HUES64 (cell line): ENCODE measurements at regions not wholly inside any gene's neighbourhood (a gene's known extent, or its start where the extent isn't known, plus 50 kb on each side); places are given as distances from the start of the nearest gene placed in this dataset.
"Not testable (repeated sequence)": the region's sequence is repeated elsewhere in the genome, so short reads cannot be mapped to it uniquely, and the experiment has no call there.

Source experiments
- H3K27ac ChIP-seq: 2 replicates; pipeline ENCODE4 v1.7.0; 2013; ENCODE audit warnings: low read depth, low read length, inconsistent platforms
- H3K27me3 ChIP-seq: 2 replicates; pipeline ENCODE4 v1.6.1; 2013; ENCODE audit warnings: mild to moderate bottlenecking, low read length; ENCODE audit not compliant: insufficient read depth
- H3K36me3 ChIP-seq: 2 replicates; pipeline ENCODE4 v1.6.1; 2013; ENCODE audit warnings: mild to moderate bottlenecking, low read length; ENCODE audit not compliant: insufficient read depth
- H3K4me1 ChIP-seq: 2 replicates; pipeline ENCODE4 v1.6.1; 2013; ENCODE audit warnings: mild to moderate bottlenecking, low read length, moderate library complexity; ENCODE audit not compliant: insufficient read depth
- H3K4me3 ChIP-seq: 2 replicates; pipeline ENCODE4 v1.5.1; 2013; ENCODE audit warnings: mild to moderate bottlenecking, low read length, moderate library complexity
- H3K9ac ChIP-seq: 2 replicates; pipeline ENCODE4 v1.6.1; 2013; ENCODE audit warnings: mild to moderate bottlenecking, low read depth, low read length
- H3K9me3 ChIP-seq: 2 replicates; pipeline ENCODE4 v1.6.1; 2013; ENCODE audit warnings: low read depth, low read length; ENCODE audit not compliant: insufficient read depth
- WGBS: fragments of 150-250, 120-280 bp; methylation state at CpG from one replicate; pipeline ENCODE4 v1.1.7; 2013; ENCODE audit warnings: missing lambda C conversion rate; 5-methylcytosine and 5-hydroxymethylcytosine counted together

GRCh38 chr11:87639753-87640364 lies 535.4 kb downstream of the RAB38 start:
- Histone ChIP-seq H3K36me3 (no peaks in the 10 kb centered on the region), H3K27ac (no peak overlapping the region), H3K4me3 (no peak overlapping the region), H3K9ac (no peak overlapping the region), H3K27me3 (no peaks in the 10 kb centered on the region), H3K4me1 (no peaks in the 10 kb centered on the region), H3K9me3 (no peaks in the 10 kb centered on the region)
- 61% methylated on average over 1 of the region's 1 CpG for WGBS

- no peaks in the 10 kb centered on the region for H3K36me3 ChIP-seq
Observed at GRCh38 chr11:87635001-87635400, 540.2 kb downstream of the RAB38 start.

GRCh38 chr11:87634331-87634730 lies 540.9 kb downstream of the RAB38 start:
- no peak overlapping the region for H3K27ac ChIP-seq
- 91% methylated on average over 3 of the region's 3 CpGs for WGBS
- H3K4me3 ChIP-seq, result no peak overlapping the region
- H3K27me3 ChIP-seq, result no peaks in the 10 kb centered on the region
- H3K36me3 ChIP-seq, result no peaks in the 10 kb centered on the region
- H3K4me1 ChIP-seq, result no peaks in the 10 kb centered on the region
- H3K9me3 ChIP-seq, result no peaks in the 10 kb centered on the region
- no peak overlapping the region for H3K9ac ChIP-seq

More at GRCh38 chr11:87635001-87635400, 540.2 kb downstream of the RAB38 start:
- no peaks in the 10 kb centered on the region for H3K4me1 ChIP-seq
- H3K4me3 ChIP-seq, result no peak overlapping the region
- 98% methylated on average over 5 of the region's 5 CpGs for WGBS
- no peaks in the 10 kb centered on the region for H3K27me3 ChIP-seq
- H3K9me3 ChIP-seq, result no peaks in the 10 kb centered on the region
- H3K9ac ChIP-seq, result no peak overlapping the region
- H3K27ac ChIP-seq, result no peak overlapping the region

GRCh38 chr11:87628957-87629356 lies 546.3 kb downstream of the RAB38 start:
- H3K9me3 ChIP-seq, result peaks cover 3% of the 10 kb centered on the region; the same call in 1 of the 2 replicates
- 0 out of 2 replicates have a peak, but pooled peaks cover 3% of the 10 kb centered on the region for H3K4me1 ChIP-seq
- H3K9ac ChIP-seq, result no peak overlapping the region
- H3K27ac ChIP-seq, result no peak overlapping the region
- no peaks in the 10 kb centered on the region for H3K36me3 ChIP-seq
- H3K27me3 ChIP-seq, result no peaks in the 10 kb centered on the region
- H3K4me3 ChIP-seq, result no peak overlapping the region

GRCh38 chr11:87628026-87628580 lies 547.1 kb downstream of the RAB38 start:
- 91% methylated on average over 5 of the region's 5 CpGs for WGBS
- peaks cover 3% of the 10 kb centered on the region; the same call in 1 of the 2 replicates for H3K9me3 ChIP-seq
- no peak overlapping the region for H3K9ac ChIP-seq

GRCh38 chr11:87623531-87624365 lies 551.5 kb downstream of the RAB38 start:
- not testable (repeated sequence) for H3K27me3 ChIP-seq, H3K4me1 ChIP-seq, H3K36me3 ChIP-seq, H3K27ac ChIP-seq, H3K9me3 ChIP-seq
- Histone ChIP-seq H3K9ac (peak overlapping the region; percentile 41), H3K4me3 (peak overlapping the region; percentile 20; the same call in 1 of the 2 replicates)
- 47% methylated on average over 24 of the region's 24 CpGs for WGBS

More at GRCh38 chr11:87628026-87628580, 547.1 kb downstream of the RAB38 start:
- Histone ChIP-seq H3K4me1 (0 out of 2 replicates have a peak, but pooled peaks cover 6% of the 10 kb centered on the region), H3K4me3 (no peak overlapping the region), H3K27me3 (no peaks in the 10 kb centered on the region), H3K27ac (no peak overlapping the region), H3K36me3 (no peaks in the 10 kb centered on the region)

GRCh38 chr11:87616511-87616910 lies 558.7 kb downstream of the RAB38 start:
- Histone ChIP-seq H3K4me3 (no peak overlapping the region), H3K4me1 (no peaks in the 10 kb centered on the region; the same call in 1 of the 2 replicates), H3K9ac (no peak overlapping the region), H3K27ac (no peak overlapping the region), H3K27me3 (no peaks in the 10 kb centered on the region), H3K36me3 (no peaks in the 10 kb centered on the region), H3K9me3 (no peaks in the 10 kb centered on the region)

GRCh38 chr11:87604350-87604749 lies 566.6 kb downstream of the TMEM135 start:
- Histone ChIP-seq H3K9me3 (no peaks in the 10 kb centered on the region), H3K9ac (no peak overlapping the region), H3K4me1 (no peaks in the 10 kb centered on the region), H3K4me3 (no peak overlapping the region), H3K27ac (no peak overlapping the region), H3K27me3 (no peaks in the 10 kb centered on the region), H3K36me3 (no peaks in the 10 kb centered on the region)

GRCh38 chr11:87603887-87604286 lies 566.2 kb downstream of the TMEM135 start:
- Histone ChIP-seq H3K4me3 (no peak overlapping the region), H3K27me3 (no peaks in the 10 kb centered on the region), H3K27ac (no peak overlapping the region), H3K9me3 (no peaks in the 10 kb centered on the region), H3K9ac (no peak overlapping the region), H3K4me1 (no peaks in the 10 kb centered on the region), H3K36me3 (no peaks in the 10 kb centered on the region)
- 96% methylated on average over 2 of the region's 2 CpGs for WGBS

GRCh38 chr11:87602776-87603175 lies 565.0 kb downstream of the TMEM135 start:
- no peak overlapping the region for H3K27ac ChIP-seq
- H3K4me3 ChIP-seq, result no peak overlapping the region
- WGBS, result 97% methylated on average over 1 of the region's 1 CpG
- no peaks in the 10 kb centered on the region for H3K27me3 ChIP-seq
- H3K9ac ChIP-seq, result no peak overlapping the region
- H3K36me3 ChIP-seq, result no peaks in the 10 kb centered on the region
- H3K9me3 ChIP-seq, result no peaks in the 10 kb centered on the region
- no peaks in the 10 kb centered on the region for H3K4me1 ChIP-seq

GRCh38 chr11:87600938-87601337 lies 563.2 kb downstream of the TMEM135 start:
- no peaks in the 10 kb centered on the region for H3K27me3 ChIP-seq
- 87% methylated on average over 4 of the region's 4 CpGs for WGBS
- no peaks in the 10 kb centered on the region for H3K4me1 ChIP-seq
- no peaks in the 10 kb centered on the region for H3K9me3 ChIP-seq
- no peak overlapping the region for H3K27ac ChIP-seq
- no peak overlapping the region for H3K4me3 ChIP-seq
- no peak overlapping the region for H3K9ac ChIP-seq
- no peaks in the 10 kb centered on the region for H3K36me3 ChIP-seq
